Common myeloid progenitor, CD34-positive (primary cell): ENCODE measurements at regions not wholly inside any gene's neighbourhood (a gene's known extent, or its start where the extent isn't known, plus 50 kb on each side); places are given as distances from the start of the nearest gene placed in this dataset.
A peak's percentile ranks its signal among the peaks of the same experiment; 100 is the strongest.

Experiments
- CTCF ChIA-PET: fragments of 350-600 bp; sonication (Branson Sonifier 250); formaldehyde crosslinking; loops from one replicate; lab custom pipeline; 2021; ENCODE audit warnings: antibody characterized with exemption; lab: Charles Lee
- POLR2A ChIA-PET: fragments of 350-600 bp; sonication (Branson Sonifier 250); formaldehyde crosslinking; loops from one replicate; lab custom pipeline; 2021; ENCODE audit warnings: antibody characterized with exemption; lab: Charles Lee
- DNase-seq, 3 donors: peaks; one replicate each; pipeline versions ENCODE4 v3.0.0 to v3.0.0-alpha.2; 2013
- H3K27ac ChIP-seq, 2 experiments: 1 replicate in 1 of 2; 2 replicates in 1 of 2; pipeline ENCODE4 v1.7.0; 2013; ENCODE audit warnings: inconsistent platforms in 2 of 2, low read length in 2 of 2, mild to moderate bottlenecking in 2 of 2, low read depth in 1 of 2, moderate library complexity in 1 of 2; ENCODE audit not compliant: severe bottlenecking in 2 of 2, insufficient read depth in 1 of 2, poor library complexity in 1 of 2
- H3K27me3 ChIP-seq, 5 experiments: replicated peaks in 2 of 5; 1 replicate in 3 of 5; 2 replicates in 2 of 5; pipeline versions ENCODE4 v1.6.1 to v1.7.0; 2013; ENCODE audit warnings: low read length in 4 of 5, mild to moderate bottlenecking in 2 of 5, moderate library complexity in 2 of 5, inconsistent platforms in 1 of 5; ENCODE audit not compliant: insufficient read depth in 5 of 5, control insufficient read depth in 4 of 5
- H3K36me3 ChIP-seq, 4 experiments: 1 replicate in 2 of 4; 2 replicates in 2 of 4; pipeline versions ENCODE4 v1.6.1 to v1.7.0; 2013; ENCODE audit warnings: low read length in 3 of 4, control low read depth in 1 of 4, mild to moderate bottlenecking in 1 of 4; ENCODE audit not compliant: control insufficient read depth in 4 of 4, insufficient read depth in 4 of 4
- H3K4me1 ChIP-seq, 4 experiments: 1 replicate in 3 of 4; 2 replicates in 1 of 4; pipeline versions ENCODE4 v1.6.1 to v1.7.1; 2013; ENCODE audit warnings: low read length in 3 of 4, mild to moderate bottlenecking in 3 of 4, control low read depth in 1 of 4, inconsistent platforms in 1 of 4, moderate library complexity in 1 of 4; ENCODE audit not compliant: control insufficient read depth in 4 of 4, insufficient read depth in 4 of 4; ENCODE audit errors: control extremely low read depth in 1 of 4
- H3K4me3 ChIP-seq, 7 experiments: 1 replicate in 4 of 7; 2 replicates in 3 of 7; pipeline versions ENCODE4 v1.5.1 to v1.7.0; 2013; ENCODE audit warnings: mild to moderate bottlenecking in 7 of 7, low read length in 6 of 7, moderate library complexity in 6 of 7, inconsistent platforms in 2 of 7, low read depth in 2 of 7, control low read depth in 1 of 7; ENCODE audit not compliant: insufficient read depth in 4 of 7, control insufficient read depth in 1 of 7; ENCODE audit errors: extremely low read depth in 1 of 7
- H3K9me3 ChIP-seq, 5 experiments: 1 replicate in 4 of 5; 2 replicates in 1 of 5; pipeline versions ENCODE4 v1.6.1 to v1.7.1; 2013; ENCODE audit warnings: low read length in 4 of 5, mild to moderate bottlenecking in 2 of 5, inconsistent platforms in 1 of 5, low read depth in 1 of 5, moderate library complexity in 1 of 5; ENCODE audit not compliant: control insufficient read depth in 4 of 5, insufficient read depth in 2 of 5; ENCODE audit errors: control extremely low read depth in 1 of 5
- WGBS: methylation state at CpG from one replicate; pipeline ENCODE4 v1.1.5; 2013; ENCODE audit not compliant: insufficient coverage; 5-methylcytosine and 5-hydroxymethylcytosine counted together

DNA sequence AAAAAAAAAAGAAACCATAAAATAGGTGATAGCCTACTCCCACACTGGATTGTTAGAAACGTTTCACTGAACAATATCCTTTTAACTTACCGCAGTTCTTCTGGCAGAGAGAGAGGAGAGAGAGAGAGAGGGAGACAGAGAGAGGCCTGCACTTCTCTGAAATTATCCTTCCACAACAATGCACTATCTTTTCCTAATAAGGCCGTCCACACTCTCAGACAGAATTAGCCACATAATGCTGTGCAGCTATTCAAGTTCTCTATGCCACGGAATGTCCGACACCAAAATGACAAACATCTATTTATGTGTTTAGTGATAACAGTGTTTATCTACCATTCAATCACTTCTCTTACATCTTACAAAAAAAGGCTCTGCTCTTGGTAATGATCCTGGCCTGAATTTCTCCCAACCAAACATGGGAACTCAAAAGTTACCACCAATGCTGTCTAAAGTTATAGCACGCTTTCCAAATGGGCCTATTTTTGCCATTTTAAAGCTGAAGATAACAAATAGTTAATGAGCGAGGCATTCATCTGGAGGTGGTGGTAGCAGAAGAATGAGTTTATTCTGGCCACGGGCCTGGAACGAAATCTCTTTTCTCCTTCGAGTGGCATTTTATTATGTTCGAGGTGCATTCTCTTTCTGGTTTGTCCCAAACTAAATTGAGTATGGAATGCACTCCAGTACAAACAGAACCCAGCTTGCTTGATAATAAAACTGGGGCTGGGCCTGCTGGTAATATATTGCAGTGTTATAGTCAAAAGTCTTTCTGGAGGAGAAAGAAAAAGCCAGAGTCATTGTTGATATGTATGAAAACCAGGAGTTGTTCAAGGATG, 160.2 kb upstream of the SVIL start:
- no peaks in the 10 kb centered on the region for H3K36me3 ChIP-seq
- H3K4me1 ChIP-seq = peaks cover 0 to 13% (median 6%) of the 10 kb centered on the region in 4 experiments
- POLR2A ChIA-PET = no interaction called here
- 100% methylated on average over 6 of the region's 11 CpGs for WGBS
- CTCF ChIA-PET = interaction anchor here (0.8 kb wide), 1 partner anchor 10 kb away, joined by 3 read pairs; no protein-coding TSS in a partner anchor
- no peaks in the 10 kb centered on the region for H3K9me3 ChIP-seq
- H3K27ac ChIP-seq = no peak overlapping the region
- H3K4me3 ChIP-seq = no peak overlapping the region
- peaks cover 0 to 12% (median 3%) of the 10 kb centered on the region in 5 experiments for H3K27me3 ChIP-seq
- DNase-seq = no peak

- WGBS = 70% methylated on average over 3 of the region's 3 CpGs
- ChIA-PET CTCF (interaction anchor here (1.4 to 1.5 kb wide), 2 partner anchors 31 to 66 kb away, joined by 3 to 4 read pairs; no protein-coding TSS in a partner anchor), POLR2A (no interaction called here)
These were observed 157.0 kb upstream of the SVIL start for GRCh38 chr10:29791773-29792172.

DNA sequence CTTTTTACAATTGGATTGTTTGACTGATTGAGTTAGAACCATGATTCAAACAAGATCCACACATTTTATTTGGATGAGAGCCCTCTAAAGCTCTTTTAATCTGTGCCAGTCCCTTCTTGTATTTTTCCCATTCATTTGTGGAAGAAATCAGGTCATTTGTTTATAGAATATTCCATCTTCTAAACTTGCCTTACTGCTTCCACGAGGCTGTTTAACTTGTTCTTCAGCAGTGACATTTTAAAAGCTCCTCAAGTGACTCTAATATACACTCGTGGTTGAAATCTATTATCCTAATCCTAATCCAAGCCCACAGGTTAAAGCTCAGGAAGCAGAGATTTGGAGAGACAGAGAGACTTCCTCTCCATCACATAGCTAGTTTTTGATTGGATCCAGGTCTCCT, 155.4 kb upstream of the SVIL start:
- POLR2A ChIA-PET = no interaction called here

More at GRCh38 chr10:29791773-29792172, 157.0 kb upstream of the SVIL start:
- Histone ChIP-seq H3K36me3 (no peaks in the 10 kb centered on the region), H3K27me3 (peaks cover 0 to 5% (median 3%) of the 10 kb centered on the region in 5 experiments), H3K9me3 (peaks cover 0 to 4% (median 0%) of the 10 kb centered on the region in 5 experiments), H3K4me3 (no peak overlapping the region), H3K4me1 (no peaks in the 10 kb centered on the region), H3K27ac (no peak overlapping the region)
- DNase-seq = peak in 1 of 3 donors; percentile 33

GRCh38 chr10:29788113-29788512, 153.3 kb upstream of the SVIL start:
- H3K36me3 ChIP-seq = no peaks in the 10 kb centered on the region
- no peak for DNase-seq
- WGBS = no CpG with 5 or more reads among the region's 1 CpG
- CTCF ChIA-PET = no interaction called here
- H3K27me3 ChIP-seq = no peaks in the 10 kb centered on the region
- peaks cover 0 to 4% (median 0%) of the 10 kb centered on the region in 5 experiments for H3K9me3 ChIP-seq
- POLR2A ChIA-PET = interaction anchor here (0.6 kb wide), 1 partner anchor 28 kb away, joined by 3 read pairs; no protein-coding TSS in a partner anchor
- H3K27ac ChIP-seq = no peak overlapping the region
- H3K4me1 ChIP-seq = peaks cover 2 to 17% (median 9%) of the 10 kb centered on the region in 4 experiments
- no peak overlapping the region for H3K4me3 ChIP-seq

More for the DNA sequence above, 155.4 kb upstream of the SVIL start:
- 73% methylated on average over 2 of the region's 2 CpGs for WGBS
- Histone ChIP-seq H3K4me1 (no peaks in the 10 kb centered on the region), H3K27me3 (no peaks in the 10 kb centered on the region), H3K9me3 (peaks cover 0 to 4% (median 0%) of the 10 kb centered on the region in 5 experiments), H3K27ac (no peak overlapping the region), H3K36me3 (no peaks in the 10 kb centered on the region), H3K4me3 (no peak overlapping the region)
- CTCF ChIA-PET = interaction anchor here (0.7 to 1.5 kb wide), 2 partner anchors 10 to 68 kb away, joined by 3 to 5 read pairs; no protein-coding TSS in a partner anchor
- no peak for DNase-seq

DNA sequence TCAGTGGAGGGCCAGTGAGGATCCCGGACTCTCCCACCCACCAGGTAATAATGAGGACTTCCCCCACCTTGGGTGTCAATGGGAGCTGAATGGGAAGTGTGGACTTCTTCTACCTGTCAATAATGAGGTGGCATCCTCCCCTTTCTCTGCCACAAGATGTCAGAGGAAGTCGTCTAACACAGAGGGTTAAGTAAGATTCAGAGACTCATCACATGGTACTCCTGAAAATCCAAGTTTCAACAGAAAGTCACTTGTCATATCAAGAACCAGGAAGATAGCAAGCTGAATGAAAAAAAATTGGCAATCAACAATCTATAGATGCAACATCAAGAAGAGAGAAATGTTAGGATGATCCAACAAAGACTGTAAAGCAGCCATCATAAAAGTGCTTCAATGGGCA, 150.9 kb upstream of the SVIL start:
- Histone ChIP-seq H3K4me1 (peaks cover 4 to 33% (median 19%) of the 10 kb centered on the region in 4 experiments), H3K4me3 (no peak overlapping the region), H3K9me3 (peaks cover 0 to 4% (median 0%) of the 10 kb centered on the region in 5 experiments), H3K27me3 (no peaks in the 10 kb centered on the region), H3K27ac (no peak overlapping the region), H3K36me3 (no peaks in the 10 kb centered on the region)
- DNase-seq = no peak
- ChIA-PET CTCF (no interaction called here), POLR2A (no interaction called here)
- 100% methylated on average over 1 of the region's 2 CpGs for WGBS

DNA sequence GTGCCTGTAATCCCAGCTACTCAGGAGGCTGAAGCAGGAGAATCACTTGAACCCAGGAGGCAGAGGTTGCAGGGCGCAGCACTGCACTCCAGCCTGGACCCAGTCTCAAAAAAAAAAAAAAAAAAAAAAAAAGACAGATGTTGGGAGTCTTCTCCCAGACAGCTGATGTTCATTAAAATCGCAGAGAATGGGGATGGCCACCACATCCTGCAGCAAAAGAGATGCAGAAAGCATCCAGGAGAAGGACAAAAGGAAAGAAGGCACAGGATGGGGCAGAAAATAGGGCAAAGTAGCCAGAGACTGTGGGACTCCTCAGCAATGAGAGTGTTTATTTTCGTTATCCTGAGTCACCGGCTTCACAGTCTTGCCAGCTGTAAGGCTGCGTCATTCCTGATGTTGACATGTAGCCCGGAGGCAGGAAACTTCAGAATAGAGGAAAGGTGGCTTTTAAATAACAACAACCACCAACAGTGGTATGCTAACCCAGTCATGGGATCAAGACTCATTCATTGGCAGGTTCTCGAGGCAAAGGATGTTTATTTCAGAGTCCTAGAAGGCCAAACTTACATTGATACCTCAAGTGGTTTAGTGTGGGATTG, 149.5 kb upstream of the SVIL start:
- CTCF ChIA-PET = interaction anchor here (0.8 to 1.2 kb wide), 3 partner anchors 10 to 51 kb away, joined by 3 to 4 read pairs (median 3); no protein-coding TSS in a partner anchor
- POLR2A ChIA-PET = interaction anchor here (0.9 to 1.0 kb wide), 2 partner anchors 18 to 65 kb away, joined by 3 read pairs; no protein-coding TSS in a partner anchor
- DNase-seq = peak; percentile 76 to 93 (median 87)
- Histone ChIP-seq H3K27me3 (no peaks in the 10 kb centered on the region), H3K27ac (no peak overlapping the region), H3K36me3 (no peaks in the 10 kb centered on the region), H3K4me3 (no peak overlapping the region), H3K4me1 (peaks cover 4 to 37% (median 21%) of the 10 kb centered on the region in 4 experiments), H3K9me3 (peaks cover 0 to 4% (median 0%) of the 10 kb centered on the region in 5 experiments)
- WGBS = 34% methylated on average over 4 of the region's 7 CpGs
